GM18505 (cell line): ENCODE measurements at regions not wholly inside any gene's neighbourhood (a gene's known extent, or its start where the extent isn't known, plus 50 kb on each side); places are given as distances from the start of the nearest gene placed in this dataset.

Experiments used
- ATAC-seq: cut with Tn5 transposase; IDR thresholded peaks from one replicate; pipeline ENCODE4 v1.9.1; 2021; ENCODE audit not compliant: unreplicated experiment
- POLR2A ChIP-seq: IDR thresholded peaks from 4 replicates; pipeline ENCODE4 v1.6.1; 2011; ENCODE audit warnings: borderline replicate concordance; ENCODE audit not compliant: insufficient read depth, insufficient read length; ENCODE audit errors: extremely low read depth

DNA sequence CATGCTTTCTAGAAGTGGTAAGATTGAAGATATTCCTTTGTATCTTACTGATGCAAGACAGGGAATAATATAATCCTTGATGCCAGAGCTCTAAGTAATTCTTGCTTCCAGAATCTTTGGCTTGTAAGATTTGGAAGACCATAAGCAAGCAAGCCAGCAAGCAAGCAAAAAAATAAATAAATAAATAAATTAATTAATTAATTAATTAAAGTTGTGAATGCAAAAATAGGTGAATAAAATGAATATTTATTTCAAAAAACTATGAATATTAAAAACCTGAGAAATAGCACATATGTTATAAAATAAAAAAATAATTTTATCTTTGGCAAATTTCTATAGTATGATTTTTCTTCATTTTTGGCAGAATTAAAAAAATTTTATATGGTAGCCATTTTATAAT, 750.2 kb upstream of the ARRDC4 start:
- ATAC-seq = no peak

DNA sequence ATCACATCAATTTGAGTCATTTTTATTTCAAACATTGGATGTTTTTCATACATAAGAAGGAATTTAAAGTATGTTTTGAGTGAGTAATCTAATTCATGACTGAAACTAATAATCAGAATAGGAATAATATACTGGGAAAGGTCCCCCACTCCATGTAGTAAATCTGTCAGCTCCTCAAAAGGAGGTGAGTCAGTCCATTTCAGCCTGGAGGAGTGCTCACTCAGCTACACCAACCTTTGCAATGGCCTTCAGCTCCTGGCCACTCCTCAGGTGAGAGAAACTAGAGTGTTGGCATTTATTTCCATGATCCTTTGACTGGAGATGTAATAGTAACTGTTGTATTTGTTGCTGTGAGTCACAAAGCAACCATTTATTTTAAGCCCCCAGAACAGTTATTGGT, 744.9 kb upstream of the ARRDC4 start:
- ATAC-seq = no peak
- no peak for TF ChIP-seq POLR2A

More for the DNA sequence above, 750.2 kb upstream of the ARRDC4 start:
- TF ChIP-seq POLR2A = no peak

DNA sequence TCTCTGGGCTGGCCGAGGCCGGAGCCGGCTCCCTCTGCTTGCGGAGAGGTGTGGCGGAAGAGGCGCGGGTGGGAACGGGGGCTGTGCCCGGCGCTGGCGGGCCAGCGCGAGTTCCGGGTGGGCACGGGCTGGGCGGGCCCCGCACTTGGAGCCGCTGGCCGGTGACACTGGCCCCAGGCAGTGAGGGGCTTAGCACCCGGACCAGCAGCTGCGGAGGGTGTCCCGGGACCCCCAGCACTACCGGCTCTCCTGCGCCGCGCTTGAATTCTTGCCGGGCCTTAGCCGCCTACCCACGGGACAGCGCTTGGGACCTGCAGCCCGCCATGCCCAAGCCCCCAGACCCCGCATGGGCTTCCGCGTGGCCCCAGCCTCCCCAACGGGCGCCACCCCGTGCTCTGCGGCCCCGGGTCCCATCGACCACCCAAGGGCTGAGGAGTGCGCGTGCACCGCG, 736.3 kb upstream of the ARRDC4 start:
- no peak for ATAC-seq
- no peak for TF ChIP-seq POLR2A

DNA sequence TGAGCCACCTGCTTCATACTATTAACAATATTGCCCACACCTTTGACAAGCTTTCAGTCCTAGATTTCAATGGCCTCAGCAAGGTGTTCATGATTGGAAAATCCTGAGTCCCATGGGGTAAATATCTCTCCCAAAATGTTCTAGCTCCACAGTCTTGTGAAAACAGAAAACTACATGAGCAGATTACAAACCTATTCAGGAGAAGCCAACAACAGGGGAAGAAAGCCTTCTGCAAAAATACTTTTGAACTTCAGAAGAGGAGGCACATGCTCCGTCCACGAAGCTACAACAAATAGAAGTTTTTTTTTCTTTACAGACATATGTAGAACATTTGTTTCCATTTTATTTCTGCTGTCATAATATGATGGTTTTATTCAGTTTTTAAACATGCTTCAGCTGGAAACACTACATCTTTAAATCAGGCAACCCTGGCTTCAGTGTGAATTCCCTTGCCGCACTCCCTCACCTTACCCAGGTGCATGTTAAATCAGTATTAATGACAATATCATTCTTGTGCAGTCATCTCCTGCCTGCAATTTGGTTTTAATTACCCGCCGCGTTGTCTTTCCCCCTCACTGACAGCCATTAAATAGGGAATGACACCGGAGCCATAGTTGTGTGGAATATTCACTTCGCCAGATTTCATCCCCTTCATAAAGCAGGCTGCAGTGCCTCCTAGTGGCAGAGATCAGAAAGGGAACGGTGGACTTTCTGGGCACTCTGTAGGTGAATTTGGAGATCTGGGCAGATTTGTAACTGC, 725.5 kb upstream of the ARRDC4 start:
- ATAC-seq = peak; percentile 68
- TF ChIP-seq POLR2A = no peak

DNA sequence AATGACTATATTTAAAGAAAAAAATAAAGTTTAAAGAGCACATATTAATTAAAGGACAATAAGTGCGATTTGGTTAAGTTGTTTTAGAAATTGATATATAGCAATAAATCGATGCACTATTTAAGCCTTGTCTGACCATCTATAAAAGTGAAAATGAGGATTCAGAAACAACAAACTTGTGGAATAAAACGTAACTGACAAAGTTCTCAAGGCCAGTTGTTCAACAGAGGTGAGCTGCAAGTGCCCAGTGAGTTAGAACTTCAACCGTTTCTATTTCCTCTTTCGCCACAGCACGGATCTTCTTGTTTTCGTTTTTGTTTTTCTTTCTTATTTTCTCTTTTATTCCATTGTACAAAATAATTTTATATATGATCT, 724.9 kb upstream of the ARRDC4 start:
- ATAC-seq = no peak
- TF ChIP-seq POLR2A = no peak

DNA sequence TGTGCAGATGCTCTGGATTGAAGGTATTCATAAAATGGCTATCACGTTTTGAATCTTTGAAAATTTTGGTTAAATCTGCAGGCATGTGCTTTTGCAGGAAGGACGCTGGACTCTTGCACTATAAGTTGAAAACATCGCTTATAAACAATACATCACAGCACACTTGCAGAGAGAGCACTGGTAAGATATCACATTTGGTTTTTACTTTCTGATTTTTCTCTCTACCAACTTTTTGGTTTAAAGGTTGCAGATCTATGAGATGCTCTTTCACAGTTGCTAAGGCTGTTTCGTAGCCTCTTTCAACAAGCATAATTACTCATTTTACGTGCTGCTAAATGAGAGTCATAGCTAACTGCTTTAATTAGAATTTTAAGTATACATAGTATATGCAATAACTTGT, 724.4 kb upstream of the ARRDC4 start:
- ATAC-seq = no peak
- TF ChIP-seq POLR2A = no peak

DNA sequence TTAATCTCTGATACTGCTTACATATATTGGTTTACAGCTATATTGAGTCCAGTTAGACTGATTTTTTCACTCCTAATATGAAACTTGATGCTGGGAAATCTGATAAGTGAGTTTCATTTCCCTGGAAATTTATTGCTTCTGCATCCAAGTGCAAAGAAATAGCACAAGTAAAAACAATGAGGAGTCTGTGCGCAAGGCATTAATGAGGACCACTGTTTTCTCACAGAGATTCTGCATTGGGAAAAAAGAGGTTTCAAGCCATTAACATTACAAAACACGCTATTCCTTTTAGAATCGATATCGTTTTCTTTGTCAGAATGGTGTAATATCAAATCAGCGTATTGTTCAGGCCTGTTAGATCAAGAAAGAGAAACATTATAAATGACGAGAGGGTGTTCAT, 723.3 kb upstream of the ARRDC4 start:
- ATAC-seq = no peak
- TF ChIP-seq POLR2A = no peak

DNA sequence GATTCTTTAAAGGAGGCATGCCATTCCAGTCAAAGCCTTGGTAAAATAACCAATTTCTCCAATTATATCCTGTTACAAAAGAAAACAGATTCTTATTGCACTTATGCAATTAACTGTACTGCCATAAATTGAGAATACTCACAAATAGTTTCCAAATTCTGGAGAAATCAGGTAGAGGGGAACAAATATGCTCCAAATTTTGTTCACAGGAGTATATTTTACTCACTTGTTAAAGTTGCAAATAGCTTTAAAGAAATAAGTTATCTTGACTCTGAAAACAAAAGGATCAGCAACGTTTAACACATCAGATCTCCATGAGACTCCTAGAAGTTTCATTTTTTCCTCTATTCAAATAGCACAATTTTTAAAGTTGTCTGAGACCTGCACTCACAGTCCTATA, 712.1 kb upstream of the ARRDC4 start:
- ATAC-seq = no peak
- no peak for TF ChIP-seq POLR2A

DNA sequence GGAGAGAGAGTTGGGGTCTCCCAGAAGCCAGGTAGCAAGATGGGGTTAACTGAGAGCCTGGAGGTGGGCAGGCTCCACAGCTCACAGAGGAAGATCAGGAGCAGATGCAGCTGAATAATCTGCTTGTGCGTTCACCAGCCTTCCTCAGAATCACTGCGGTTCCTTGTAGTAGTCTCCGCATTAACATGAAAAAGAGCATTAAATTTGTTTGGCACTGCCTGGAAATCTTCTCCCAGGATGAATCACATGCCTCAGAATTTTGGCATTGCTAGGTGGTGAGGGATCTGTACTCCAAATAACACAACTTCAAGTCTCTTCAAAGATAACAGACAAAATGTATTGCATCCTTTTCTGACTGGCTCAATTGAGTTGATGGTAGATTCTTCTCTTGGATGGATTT, 700.6 kb upstream of the ARRDC4 start:
- ATAC-seq = no peak
- no peak for TF ChIP-seq POLR2A

DNA sequence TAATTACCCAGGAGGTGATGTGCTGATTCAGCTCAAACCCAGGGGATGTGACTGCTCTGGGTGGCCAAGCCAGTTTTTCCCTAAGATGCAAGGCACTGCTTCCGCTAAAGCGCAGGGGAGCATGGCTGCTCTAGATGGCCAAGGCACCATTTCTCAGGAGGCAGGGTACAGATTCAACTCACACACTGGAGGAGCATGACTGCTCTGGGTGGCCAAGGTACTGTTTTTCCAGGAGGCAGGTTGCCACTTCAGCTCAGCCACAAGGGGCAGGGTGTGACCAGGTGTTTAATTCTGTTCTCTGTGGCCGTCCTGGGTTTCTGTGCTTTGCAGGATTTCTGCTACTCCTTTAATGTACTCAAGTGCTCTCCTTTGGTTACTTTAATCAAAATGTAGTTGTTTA, 659.3 kb upstream of the ARRDC4 start:
- ATAC-seq = no peak
- no peak for TF ChIP-seq POLR2A

DNA sequence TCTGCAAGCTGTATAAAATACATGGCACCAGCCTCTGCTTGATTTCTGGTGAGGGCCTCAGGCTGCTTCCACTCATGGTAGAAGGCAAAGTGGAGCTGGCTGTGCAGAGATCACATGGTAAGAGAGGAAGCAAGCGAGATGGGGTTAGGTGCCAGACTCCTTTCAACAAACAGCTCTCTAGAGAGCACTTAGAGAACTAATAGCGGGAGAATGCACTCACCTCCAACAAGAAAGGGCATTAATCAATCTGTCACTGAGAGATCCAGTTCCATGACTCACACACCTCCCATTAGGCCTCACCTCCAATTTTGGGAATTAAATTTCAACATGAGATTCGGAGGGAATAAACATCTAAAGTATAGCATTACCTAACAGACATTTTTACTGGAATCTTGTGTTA, 644.1 kb upstream of the ARRDC4 start:
- no peak for TF ChIP-seq POLR2A
- ATAC-seq = no peak

DNA sequence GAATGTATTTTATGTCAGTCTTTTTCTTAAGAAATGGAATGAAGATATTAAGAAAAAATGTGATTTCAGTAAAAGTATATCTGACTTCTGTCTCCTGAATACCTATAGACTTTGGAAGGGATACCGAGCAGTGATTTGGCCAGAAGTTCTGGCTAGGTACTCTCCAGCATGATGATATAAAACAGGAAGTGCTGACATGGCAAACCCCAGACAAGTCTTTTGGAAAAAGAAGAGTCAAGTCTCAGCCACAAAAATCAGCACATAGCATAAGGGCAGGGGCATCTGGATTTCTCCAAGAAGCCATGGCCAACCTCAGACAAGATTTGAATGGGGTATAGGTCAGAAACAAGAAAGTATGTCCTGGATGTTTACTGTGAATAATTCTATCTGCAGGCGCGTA, 643.3 kb upstream of the ARRDC4 start:
- TF ChIP-seq POLR2A = no peak
- no peak for ATAC-seq

DNA sequence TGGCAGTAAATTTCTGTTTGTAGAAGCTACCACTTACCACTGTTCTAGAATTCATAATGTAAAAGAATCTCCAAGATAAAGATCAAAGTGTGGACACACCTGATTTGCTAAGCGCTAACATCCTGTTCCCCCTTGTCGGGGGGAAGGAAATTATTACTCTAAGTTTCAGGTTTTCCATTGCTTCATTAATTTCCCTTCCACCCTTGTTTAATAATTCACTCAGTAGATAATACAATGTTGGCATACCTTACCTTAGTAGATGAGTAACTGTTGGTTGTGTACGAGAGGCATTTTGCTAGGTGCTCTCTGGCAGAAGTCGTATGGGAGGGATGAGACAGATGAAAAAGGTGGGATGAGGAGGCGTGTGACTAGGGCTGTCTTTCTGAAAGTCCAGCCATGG, 641.2 kb upstream of the ARRDC4 start:
- no peak for ATAC-seq
- no peak for TF ChIP-seq POLR2A

DNA sequence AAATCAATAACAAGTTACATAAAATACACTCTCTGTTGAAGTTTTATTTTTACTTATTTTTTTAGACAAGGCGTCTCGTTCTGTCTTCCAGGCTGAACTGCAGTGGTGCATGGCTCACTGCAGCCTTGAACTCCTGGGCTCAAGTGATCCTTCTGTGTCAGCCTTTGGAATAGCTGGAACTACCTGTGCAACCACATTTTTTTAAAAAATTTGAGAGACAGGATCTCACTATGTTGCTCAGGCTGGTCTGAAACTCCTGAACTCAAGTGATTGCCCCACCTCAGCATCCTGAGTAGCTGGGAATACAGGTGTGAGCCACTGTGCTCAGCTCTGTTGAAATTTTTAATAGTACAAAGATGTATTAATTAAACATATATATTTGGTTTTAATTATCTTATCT, 614.3 kb upstream of the ARRDC4 start:
- TF ChIP-seq POLR2A = no peak
- ATAC-seq = no peak

DNA sequence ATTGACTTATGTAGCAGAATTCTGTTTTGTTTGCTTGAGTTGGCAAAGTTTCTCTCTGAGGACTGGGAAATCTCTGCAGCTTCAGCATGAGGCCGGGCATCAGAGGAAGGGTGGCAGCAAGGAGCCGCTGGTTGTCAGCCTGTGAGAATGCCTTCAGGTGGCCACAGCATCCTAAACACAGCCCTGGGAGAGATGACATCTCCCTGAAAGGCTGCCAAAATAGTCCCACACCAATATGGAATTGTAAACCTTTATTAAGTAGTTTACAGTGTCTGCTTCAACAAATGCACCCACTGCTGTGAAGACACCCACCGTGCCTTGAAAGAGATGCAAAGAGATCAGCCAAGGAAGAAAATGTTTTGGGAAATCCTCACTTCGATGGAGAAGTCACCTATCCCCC, 609.7 kb upstream of the ARRDC4 start:
- ATAC-seq = no peak
- TF ChIP-seq POLR2A = no peak
